IPS DF 6.9 (cell line): ENCODE measurements at regions not wholly inside any gene's neighbourhood (a gene's known extent, or its start where the extent isn't known, plus 50 kb on each side); places are given as distances from the start of the nearest gene placed in this dataset.

Experiments used
- DNase-seq: peaks from one replicate; pipeline ENCODE4 v3.0.0-alpha.2; 2013; ENCODE audit warnings: low read depth, low spot score
- H3K27ac ChIP-seq: one replicate; pipeline ENCODE4 v1.5.1; 2013; ENCODE audit warnings: low read length, control low read depth
- H3K27me3 ChIP-seq: 2 replicates; pipeline ENCODE4 v1.6.1; 2013; ENCODE audit warnings: mild to moderate bottlenecking, low read length; ENCODE audit not compliant: control insufficient read depth, insufficient read depth
- H3K36me3 ChIP-seq: 2 replicates; pipeline ENCODE4 v1.6.1; 2013; ENCODE audit warnings: low read length; ENCODE audit not compliant: control insufficient read depth, insufficient read depth
- H3K4me1 ChIP-seq: 2 replicates; pipeline ENCODE4 v1.6.1; 2013; ENCODE audit warnings: low read length; ENCODE audit not compliant: control insufficient read depth, insufficient read depth
- H3K4me3 ChIP-seq: 2 replicates; pipeline ENCODE4 v1.5.1; 2013; ENCODE audit warnings: mild to moderate bottlenecking, low read length
- H3K9me3 ChIP-seq: 2 replicates; pipeline ENCODE4 v1.6.1; 2013; ENCODE audit warnings: low read length, inconsistent platforms; ENCODE audit not compliant: control insufficient read depth, insufficient read depth
- WGBS: extraction: QIAGEN DNeasy Blood & Tissue Kit; methylation state at CpG from one replicate; pipeline ENCODE4 v1.1.7; 2013; ENCODE audit warnings: mixed read lengths, missing lambda C conversion rate; ENCODE audit not compliant: insufficient read length, insufficient coverage; 5-methylcytosine and 5-hydroxymethylcytosine counted together

GRCh38 chr6:105882121-105882803 lies 203.9 kb upstream of the PRDM1 start:
- WGBS, result no CpG with 5 or more reads among the region's 2 CpGs
- H3K4me3 ChIP-seq, result no peak overlapping the region
- H3K36me3 ChIP-seq, result no peaks in the 10 kb centered on the region
- DNase-seq, result no peak
- H3K4me1 ChIP-seq, result no peaks in the 10 kb centered on the region
- no peaks in the 10 kb centered on the region for H3K9me3 ChIP-seq
- no peaks in the 10 kb centered on the region for H3K27me3 ChIP-seq
- H3K27ac ChIP-seq, result no peak overlapping the region

- H3K27ac ChIP-seq, result no peak overlapping the region
- H3K9me3 ChIP-seq, result no peaks in the 10 kb centered on the region
- no CpG with 5 or more reads among the region's 3 CpGs for WGBS
- no peaks in the 10 kb centered on the region for H3K4me1 ChIP-seq
- no peak overlapping the region for H3K4me3 ChIP-seq
- no peak for DNase-seq
- H3K36me3 ChIP-seq, result no peaks in the 10 kb centered on the region
- no peaks in the 10 kb centered on the region for H3K27me3 ChIP-seq
Observed at GRCh38 chr6:105881608-105882007, 204.5 kb upstream of the PRDM1 start.

- H3K27ac ChIP-seq, result no peak overlapping the region
- no peaks in the 10 kb centered on the region for H3K9me3 ChIP-seq
- no peaks in the 10 kb centered on the region for H3K4me1 ChIP-seq
- no peak for DNase-seq
- no peaks in the 10 kb centered on the region for H3K27me3 ChIP-seq
- no peak overlapping the region for H3K4me3 ChIP-seq
- no peaks in the 10 kb centered on the region for H3K36me3 ChIP-seq
- no CpG with 5 or more reads among the region's 13 CpGs for WGBS
Observed at GRCh38 chr6:105880030-105880492, 206.1 kb upstream of the PRDM1 start.

- Histone ChIP-seq H3K36me3 (no peaks in the 10 kb centered on the region), H3K4me1 (no peaks in the 10 kb centered on the region), H3K4me3 (no peak overlapping the region), H3K9me3 (no peaks in the 10 kb centered on the region), H3K27me3 (no peaks in the 10 kb centered on the region), H3K27ac (no peak overlapping the region)
- WGBS, result 100% methylated on average over 1 of the region's 2 CpGs
- no peak for DNase-seq
Observed at GRCh38 chr6:105879146-105879545, 207.0 kb upstream of the PRDM1 start.

- Histone ChIP-seq H3K27me3 (no peaks in the 10 kb centered on the region), H3K27ac (no peak overlapping the region), H3K36me3 (no peaks in the 10 kb centered on the region), H3K9me3 (no peaks in the 10 kb centered on the region), H3K4me1 (no peaks in the 10 kb centered on the region), H3K4me3 (no peak overlapping the region)
- DNase-seq, result no peak
- WGBS, result no CpG with 5 or more reads among the region's 11 CpGs
Observed at GRCh38 chr6:105875974-105876640, 210.0 kb upstream of the PRDM1 start.

GRCh38 chr6:105874835-105875626 lies 211.1 kb upstream of the PRDM1 start:
- WGBS, result no CpG with 5 or more reads among the region's 8 CpGs
- no peak for DNase-seq
- no peak overlapping the region for H3K27ac ChIP-seq
- H3K4me3 ChIP-seq, result no peak overlapping the region
- H3K9me3 ChIP-seq, result no peaks in the 10 kb centered on the region
- H3K4me1 ChIP-seq, result no peaks in the 10 kb centered on the region
- no peaks in the 10 kb centered on the region for H3K27me3 ChIP-seq
- no peaks in the 10 kb centered on the region for H3K36me3 ChIP-seq

- H3K36me3 ChIP-seq, result no peaks in the 10 kb centered on the region
- H3K27ac ChIP-seq, result no peak overlapping the region
- H3K4me1 ChIP-seq, result no peaks in the 10 kb centered on the region
- no peak overlapping the region for H3K4me3 ChIP-seq
- H3K9me3 ChIP-seq, result no peaks in the 10 kb centered on the region
- DNase-seq, result no peak
- no CpG with 5 or more reads among the region's 3 CpGs for WGBS
- H3K27me3 ChIP-seq, result no peaks in the 10 kb centered on the region
Observed at GRCh38 chr6:105873799-105874198, 212.3 kb upstream of the PRDM1 start.

GRCh38 chr6:105873211-105873704 lies 212.9 kb upstream of the PRDM1 start:
- no CpG with 5 or more reads among the region's 2 CpGs for WGBS
- Histone ChIP-seq H3K4me3 (no peak overlapping the region), H3K27me3 (no peaks in the 10 kb centered on the region), H3K36me3 (no peaks in the 10 kb centered on the region), H3K4me1 (no peaks in the 10 kb centered on the region), H3K9me3 (no peaks in the 10 kb centered on the region), H3K27ac (no peak overlapping the region)
- no peak for DNase-seq

GRCh38 chr6:105872249-105872648 lies 213.9 kb upstream of the PRDM1 start:
- Histone ChIP-seq H3K36me3 (no peaks in the 10 kb centered on the region), H3K9me3 (no peaks in the 10 kb centered on the region), H3K4me3 (no peak overlapping the region), H3K27me3 (no peaks in the 10 kb centered on the region), H3K4me1 (no peaks in the 10 kb centered on the region), H3K27ac (no peak overlapping the region)
- no CpG with 5 or more reads among the region's 4 CpGs for WGBS
- DNase-seq, result no peak

- no peak overlapping the region for H3K27ac ChIP-seq
- no CpG with 5 or more reads among the region's 5 CpGs for WGBS
- no peaks in the 10 kb centered on the region for H3K9me3 ChIP-seq
- DNase-seq, result no peak
- no peaks in the 10 kb centered on the region for H3K27me3 ChIP-seq
- no peaks in the 10 kb centered on the region for H3K4me1 ChIP-seq
- no peaks in the 10 kb centered on the region for H3K36me3 ChIP-seq
- no peak overlapping the region for H3K4me3 ChIP-seq
Observed at GRCh38 chr6:105871542-105871941, 214.6 kb upstream of the PRDM1 start.
